Sigmoid colon (tissue), 4 donors: ENCODE measurements at regions not wholly inside any gene's neighbourhood (a gene's known extent, or its start where the extent isn't known, plus 50 kb on each side); places are given as distances from the start of the nearest gene placed in this dataset.

Experiments
- CTCF ChIP-seq, 4 experiments: fragments of 450-650 bp in 3 of 4; fragments of 200-600 bp in 1 of 4; IDR thresholded peaks; one replicate each; pipeline ENCODE4 v1.5.1; 2016 to 2019; ENCODE audit warnings: antibody characterized with exemption in 4 of 4, mild to moderate bottlenecking in 3 of 4, moderate library complexity in 2 of 4
- POLR2A ChIP-seq, 2 donors: fragments of 450-650 bp; IDR thresholded peaks; one replicate each; pipeline ENCODE4 v1.6.1; 2016; ENCODE audit warnings: antibody characterized with exemption in 2 of 2, mild to moderate bottlenecking in 2 of 2, moderate library complexity in 2 of 2
- POLR2AphosphoS5 ChIP-seq, 4 donors: sonication (generic); formaldehyde crosslinking; IDR thresholded peaks; one replicate each; pipeline ENCODE4 v1.6.1; 2017; ENCODE audit warnings: antibody characterized with exemption in 4 of 4

GRCh38 chr1:173407846-173408245, 69.3 kb upstream of the PRDX6 start:
- no peak for TF ChIP-seq CTCF (IDR thresholded peaks at IDR 0.05)
- no peak for TF ChIP-seq POLR2A (IDR thresholded peaks at IDR 0.05)
- TF ChIP-seq POLR2AphosphoS5 (IDR thresholded peaks at IDR 0.05): no peak
